WTC11 (cell line): ENCODE measurements at regions not wholly inside any gene's neighbourhood (a gene's known extent, or its start where the extent isn't known, plus 50 kb on each side); places are given as distances from the start of the nearest gene placed in this dataset.

Experiments used
- ATAC-seq: fragments of 200-7000 bp; cut with Tn5 transposase; 2 replicates; pipeline ENCODE4 v1.10.0; 2021; ENCODE audit warnings: mild to moderate bottlenecking, moderate library complexity
- CTCF ChIA-PET: fragments of 300-600 bp; sonication (Branson Sonifier 250); formaldehyde crosslinking; loops from one replicate; lab custom pipeline; 2021; ENCODE audit warnings: antibody characterized with exemption; lab: Charles Lee
- POLR2A ChIA-PET: fragments of 350-600 bp; sonication (Branson Sonifier 250); formaldehyde crosslinking; loops from one replicate; lab custom pipeline; 2021; ENCODE audit warnings: antibody characterized with exemption; lab: Charles Lee
- DNase-seq: peaks from one replicate; pipeline ENCODE4 v3.0.0; 2021; ENCODE audit warnings: low spot score
- H3K27ac Mint-ChIP-seq: 2 replicates; pipeline ENCODE4 v1.8.0; 2021; ENCODE audit warnings: mixed read lengths
- H3K27me3 Mint-ChIP-seq: 2 replicates; pipeline ENCODE4 v1.8.0; 2021; ENCODE audit warnings: low read depth, mild to moderate bottlenecking, moderate library complexity, mixed read lengths
- H3K36me3 Mint-ChIP-seq: 2 replicates; pipeline ENCODE4 v1.8.0; 2021; ENCODE audit warnings: mixed read lengths
- H3K4me1 Mint-ChIP-seq: 2 replicates; pipeline ENCODE4 v1.8.0; 2022; ENCODE audit warnings: mixed read lengths
- H3K4me3 Mint-ChIP-seq: 2 replicates; pipeline ENCODE4 v1.8.0; 2021; ENCODE audit warnings: mild to moderate bottlenecking, moderate library complexity, mixed read lengths
- H3K9me3 Mint-ChIP-seq: 2 replicates; pipeline ENCODE4 v1.8.0; 2021; ENCODE audit warnings: mixed read lengths
- ATF1 ChIP-seq: sonication (generic); formaldehyde crosslinking; IDR thresholded peaks from 2 replicates; pipeline ENCODE4 v1.8.1; 2023; ENCODE audit warnings: mild to moderate bottlenecking, moderate library complexity, missing genetic modification reagents
- CREM ChIP-seq: sonication (generic); formaldehyde crosslinking; IDR thresholded peaks from 2 replicates; pipeline ENCODE4 v1.8.1; 2022; ENCODE audit warnings: mild to moderate bottlenecking, missing genetic modification reagents, moderate library complexity
- ESRRA ChIP-seq: sonication (generic); formaldehyde crosslinking; IDR thresholded peaks from 2 replicates; pipeline ENCODE4 v1.8.1; 2022; ENCODE audit warnings: mild to moderate bottlenecking, missing genetic modification reagents, borderline replicate concordance
- GABPB1 ChIP-seq: sonication (generic); formaldehyde crosslinking; IDR thresholded peaks from 2 replicates; pipeline ENCODE4 v1.8.1; 2023; ENCODE audit warnings: mild to moderate bottlenecking, missing genetic modification reagents
- GTF2I ChIP-seq: fragments of 250-450 bp; sonication (Bioruptor Pico); conservative IDR thresholded peaks from 2 replicates; pipeline ENCODE4 v1.4.0; 2021; ENCODE audit warnings: mild to moderate bottlenecking
- HMGA2 ChIP-seq: fragments of 250-450 bp; sonication (Bioruptor Pico); IDR thresholded peaks from 2 replicates; pipeline ENCODE4 v1.4.0; 2021; ENCODE audit warnings: mild to moderate bottlenecking, moderate library complexity
- JUN ChIP-seq: sonication (generic); formaldehyde crosslinking; IDR thresholded peaks from 2 replicates; pipeline ENCODE4 v1.8.0; 2023; ENCODE audit warnings: mild to moderate bottlenecking, missing genetic modification reagents
- MAX ChIP-seq: sonication (generic); formaldehyde crosslinking; IDR thresholded peaks from 2 replicates; pipeline ENCODE4 v1.8.0; 2022; ENCODE audit warnings: mild to moderate bottlenecking, missing genetic modification reagents
- RELA ChIP-seq: sonication (generic); formaldehyde crosslinking; IDR thresholded peaks from 2 replicates; pipeline ENCODE4 v1.8.1; 2022; ENCODE audit warnings: missing genetic modification reagents, mild to moderate bottlenecking, borderline replicate concordance
- SMAD3 ChIP-seq: sonication (generic); formaldehyde crosslinking; IDR thresholded peaks from 2 replicates; pipeline ENCODE4 v1.8.0; 2022; ENCODE audit warnings: missing genetic modification reagents, mild to moderate bottlenecking, borderline replicate concordance
- SMAD4 ChIP-seq: sonication (generic); formaldehyde crosslinking; IDR thresholded peaks from 2 replicates; pipeline ENCODE4 v1.8.0; 2022; ENCODE audit warnings: mild to moderate bottlenecking, missing genetic modification reagents
- SOX15 ChIP-seq: fragments of 250-450 bp; sonication (Bioruptor Pico); IDR thresholded peaks from 2 replicates; pipeline ENCODE4 v1.9.0; 2021; ENCODE audit warnings: mild to moderate bottlenecking
- SP1 ChIP-seq: sonication (generic); formaldehyde crosslinking; conservative IDR thresholded peaks from 2 replicates; pipeline ENCODE4 v1.8.1; 2022; ENCODE audit warnings: missing genetic modification reagents
- TEAD1 ChIP-seq: sonication (generic); formaldehyde crosslinking; IDR thresholded peaks from 2 replicates; pipeline ENCODE4 v1.8.0; 2022; ENCODE audit warnings: mild to moderate bottlenecking, missing genetic modification reagents
- TEAD4 ChIP-seq: sonication (generic); formaldehyde crosslinking; IDR thresholded peaks from 2 replicates; pipeline ENCODE4 v1.8.0; 2022; ENCODE audit warnings: mild to moderate bottlenecking, missing genetic modification reagents
- TP53 ChIP-seq: sonication (generic); formaldehyde crosslinking; IDR thresholded peaks from 2 replicates; pipeline ENCODE4 v1.8.1; 2023; ENCODE audit warnings: mild to moderate bottlenecking, missing genetic modification reagents
- ZNF219 ChIP-seq: sonication (generic); formaldehyde crosslinking; IDR thresholded peaks from 2 replicates; pipeline ENCODE4 v1.8.0; 2023; ENCODE audit warnings: missing genetic modification reagents, mild to moderate bottlenecking, borderline replicate concordance
- ZNF281 ChIP-seq: sonication (generic); formaldehyde crosslinking; IDR thresholded peaks from 2 replicates; pipeline ENCODE4 v1.8.0; 2023; ENCODE audit warnings: mild to moderate bottlenecking, missing genetic modification reagents
- ZNF423 ChIP-seq: fragments of 250-450 bp; sonication (Bioruptor Pico); IDR thresholded peaks from 2 replicates; pipeline ENCODE4 v2.1.2; 2022; ENCODE audit warnings: mild to moderate bottlenecking, moderate library complexity
- ZNF512 ChIP-seq: sonication (generic); formaldehyde crosslinking; IDR thresholded peaks from 2 replicates; pipeline ENCODE4 v1.8.1; 2022; ENCODE audit warnings: missing genetic modification reagents, borderline replicate concordance
- ZNF671 ChIP-seq: fragments of 250-450 bp; sonication (Bioruptor Pico); IDR thresholded peaks from 2 replicates; pipeline ENCODE4 v1.8.0; 2021; ENCODE audit warnings: mild to moderate bottlenecking
- TF ChIP-seq, protein P1 (sequence below): fragments of 250-450 bp; sonication (Bioruptor Pico); IDR thresholded peaks from 2 replicates; pipeline ENCODE4 v2.1.2; 2022; ENCODE audit warnings: mild to moderate bottlenecking, moderate library complexity
- TF ChIP-seq, protein P2 (sequence below): sonication (generic); formaldehyde crosslinking; IDR thresholded peaks from 2 replicates; pipeline ENCODE4 v1.8.0; 2023; ENCODE audit warnings: missing genetic modification reagents

DNA sequence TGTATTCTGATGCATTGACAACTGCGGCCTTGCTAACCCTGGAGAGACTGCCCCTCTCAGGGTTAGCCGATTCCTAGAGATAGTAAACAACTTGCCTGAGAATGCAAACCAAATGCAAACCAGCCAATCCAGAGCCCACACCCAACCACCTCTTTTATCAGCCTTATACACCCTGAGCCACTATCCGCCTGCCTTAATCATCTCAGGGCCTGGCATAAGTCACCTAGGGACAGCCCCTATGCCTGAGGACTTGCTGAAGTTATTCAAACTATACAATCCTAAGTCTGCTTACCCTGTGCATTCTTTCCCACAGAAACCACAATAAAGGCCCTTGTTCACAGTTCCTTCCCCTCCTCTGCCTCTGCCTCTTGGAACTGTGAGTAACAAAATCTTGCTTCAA, 177.2 kb downstream of the KCNA5 start:
- Mint-ChIP-seq H3K27ac (no peak overlapping the region), H3K36me3 (no peaks in the 10 kb centered on the region), H3K9me3 (peaks cover 9% of the 10 kb centered on the region; the same call in 1 of the 2 replicates), H3K27me3 (peaks cover 64% of the 10 kb centered on the region), H3K4me1 (peaks cover 26% of the 10 kb centered on the region), H3K4me3 (no peak overlapping the region)
- CTCF ChIA-PET = no interaction called here
- DNase-seq = no peak
- no peak for TF ChIP-seq MAX (CRISPR knock-in tag)
- no peak for TF ChIP-seq TEAD1 (CRISPR knock-in tag)
- no peak for TF ChIP-seq SMAD4 (CRISPR knock-in tag)
- TF ChIP-seq ATF1 (CRISPR knock-in tag) = no peak
- TF ChIP-seq SP1 (CRISPR knock-in tag) = no peak
- TF ChIP-seq HMGA2 (CRISPR knock-in tag) = no peak
- no peak for TF ChIP-seq RELA (CRISPR knock-in tag)
- no peak for TF ChIP-seq CREM (CRISPR knock-in tag)
- TF ChIP-seq, protein P1, sequence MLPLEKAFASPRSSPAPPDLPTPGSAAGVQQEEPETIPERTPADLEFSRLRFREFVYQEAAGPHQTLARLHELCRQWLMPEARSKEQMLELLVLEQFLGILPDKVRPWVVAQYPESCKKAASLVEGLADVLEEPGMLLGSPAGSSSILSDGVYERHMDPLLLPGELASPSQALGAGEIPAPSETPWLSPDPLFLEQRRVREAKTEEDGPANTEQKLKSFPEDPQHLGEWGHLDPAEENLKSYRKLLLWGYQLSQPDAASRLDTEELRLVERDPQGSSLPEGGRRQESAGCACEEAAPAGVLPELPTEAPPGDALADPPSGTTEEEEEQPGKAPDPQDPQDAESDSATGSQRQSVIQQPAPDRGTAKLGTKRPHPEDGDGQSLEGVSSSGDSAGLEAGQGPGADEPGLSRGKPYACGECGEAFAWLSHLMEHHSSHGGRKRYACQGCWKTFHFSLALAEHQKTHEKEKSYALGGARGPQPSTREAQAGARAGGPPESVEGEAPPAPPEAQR = no peak
- no peak for TF ChIP-seq ZNF671 (CRISPR knock-in tag)
- TF ChIP-seq TEAD4 (CRISPR knock-in tag) = no peak
- TF ChIP-seq SMAD3 (CRISPR knock-in tag) = no peak
- POLR2A ChIA-PET = interaction anchor here (0.7 kb wide), 1 partner anchor 203 kb away, joined by 8 read pairs; no protein-coding TSS in a partner anchor
- no peak for ATAC-seq

DNA sequence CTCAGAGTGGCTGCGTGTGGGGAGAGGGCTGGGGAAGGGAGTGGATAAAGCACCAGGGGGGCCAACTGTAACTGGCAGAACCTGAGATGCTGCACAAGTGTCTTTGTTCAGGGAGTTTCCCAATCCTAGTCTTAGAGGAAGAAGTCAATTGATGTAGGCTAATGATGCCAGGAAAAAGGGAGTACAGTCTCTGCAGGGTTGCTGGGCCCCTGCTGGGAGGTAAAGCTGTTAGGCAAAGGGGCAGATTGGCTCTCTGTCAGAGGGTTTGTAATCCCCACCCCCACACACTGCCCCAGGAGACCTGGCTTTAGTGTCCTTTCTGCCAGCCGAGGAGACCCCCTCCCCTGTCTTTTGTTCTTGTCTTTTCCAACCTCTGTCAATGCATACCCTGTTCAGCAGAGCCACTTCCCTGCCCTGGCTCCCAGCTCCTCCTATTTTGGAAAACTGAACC, 178.4 kb downstream of the KCNA5 start:
- Mint-ChIP-seq H3K36me3 (0 out of 2 replicates have a peak, but pooled peaks cover 2% of the 10 kb centered on the region), H3K4me1 (peaks cover 26% of the 10 kb centered on the region), H3K4me3 (no peak overlapping the region), H3K27ac (no peak overlapping the region), H3K27me3 (peaks cover 72% of the 10 kb centered on the region), H3K9me3 (peaks cover 18% of the 10 kb centered on the region)
- POLR2A ChIA-PET = interaction anchor here (0.6 kb wide), 1 partner anchor 474 kb away, joined by 3 read pairs; no protein-coding TSS in a partner anchor
- TF ChIP-seq ZNF281 = 0 out of 2 replicates have a peak, but pooled peaks have one; percentile 35
- peak; percentile 97 for TF ChIP-seq ZNF423 (CRISPR knock-in tag)
- no peak for TF ChIP-seq JUN
- DNase-seq (peak; percentile 54), ATAC-seq (peak; percentile 92)
- CTCF ChIA-PET = interaction anchor here (1.0 to 1.3 kb wide), 2 partner anchors 72 to 208 kb away, joined by 3 to 4 read pairs; no protein-coding TSS in a partner anchor

GRCh38 chr12:5222729-5223128, 179.1 kb downstream of the KCNA5 start:
- Mint-ChIP-seq H3K9me3 (peaks cover 18% of the 10 kb centered on the region), H3K27me3 (peaks cover 67% of the 10 kb centered on the region), H3K36me3 (0 out of 2 replicates have a peak, but pooled peaks cover 2% of the 10 kb centered on the region), H3K4me3 (no peak overlapping the region), H3K27ac (no peak overlapping the region), H3K4me1 (peaks cover 26% of the 10 kb centered on the region)
- CTCF ChIA-PET = interaction anchor here (1.0 to 1.3 kb wide), 2 partner anchors 72 to 207 kb away, joined by 3 to 4 read pairs; no protein-coding TSS in a partner anchor
- TF ChIP-seq GTF2I = no peak
- no peak for TF ChIP-seq ZNF512 (CRISPR knock-in tag)
- no peak for TF ChIP-seq TP53 (CRISPR knock-in tag)
- no peak for TF ChIP-seq ESRRA (CRISPR knock-in tag)
- TF ChIP-seq SOX15 (CRISPR knock-in tag) = no peak
- TF ChIP-seq GABPB1 (CRISPR knock-in tag) = no peak
- TF ChIP-seq, protein P2, sequence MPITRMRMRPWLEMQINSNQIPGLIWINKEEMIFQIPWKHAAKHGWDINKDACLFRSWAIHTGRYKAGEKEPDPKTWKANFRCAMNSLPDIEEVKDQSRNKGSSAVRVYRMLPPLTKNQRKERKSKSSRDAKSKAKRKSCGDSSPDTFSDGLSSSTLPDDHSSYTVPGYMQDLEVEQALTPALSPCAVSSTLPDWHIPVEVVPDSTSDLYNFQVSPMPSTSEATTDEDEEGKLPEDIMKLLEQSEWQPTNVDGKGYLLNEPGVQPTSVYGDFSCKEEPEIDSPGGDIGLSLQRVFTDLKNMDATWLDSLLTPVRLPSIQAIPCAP = no peak
- TF ChIP-seq ZNF219 (CRISPR knock-in tag) = no peak
- DNase-seq = no peak
- no peak for ATAC-seq
- POLR2A ChIA-PET = no interaction called here
